Suprapubic skin (tissue), 4 donors: ENCODE measurements at regions not wholly inside any gene's neighbourhood (a gene's known extent, or its start where the extent isn't known, plus 50 kb on each side); places are given as distances from the start of the nearest gene placed in this dataset.

Experiments used
- CTCF ChIP-seq, 2 donors: fragments of 200-600 bp in 1 of 2; fragments of 450-650 bp in 1 of 2; sonication (generic) in 1 of 2; IDR thresholded peaks; one replicate each; pipeline ENCODE4 v1.5.1; 2016 to 2019; ENCODE audit warnings: antibody characterized with exemption in 2 of 2, mild to moderate bottlenecking in 1 of 2, moderate library complexity in 1 of 2
- EP300 ChIP-seq: sonication (generic); formaldehyde crosslinking; IDR thresholded peaks from one replicate; pipeline ENCODE4 v1.6.1; 2017; ENCODE audit warnings: antibody characterized with exemption
- POLR2AphosphoS5 ChIP-seq, 3 donors: sonication (generic); formaldehyde crosslinking; IDR thresholded peaks; one replicate each; pipeline ENCODE4 v1.6.1; 2017; ENCODE audit warnings: antibody characterized with exemption in 3 of 3

GRCh38 chr2:7837237-7837760, 844.6 kb upstream of the ID2 start:
- no peak for TF ChIP-seq CTCF (IDR thresholded peaks at IDR 0.05)
- no peak for TF ChIP-seq POLR2AphosphoS5 (IDR thresholded peaks at IDR 0.05)
- TF ChIP-seq EP300 = no peak
